ENCODE measurements at regions not wholly inside any gene's neighbourhood (a gene's known extent, or its start where the extent isn't known, plus 50 kb on each side); places are given as distances from the start of the nearest gene placed in this dataset.
"Not testable (repeated sequence)": the region's sequence is repeated elsewhere in the genome, so short reads cannot be mapped to it uniquely, and the experiment has no call there.

- POLR2A ChIA-PET = no interaction called here
These were observed 199.2 kb downstream of the MBL2 start for GRCh38 chr10:52573347-52573746.

DNA sequence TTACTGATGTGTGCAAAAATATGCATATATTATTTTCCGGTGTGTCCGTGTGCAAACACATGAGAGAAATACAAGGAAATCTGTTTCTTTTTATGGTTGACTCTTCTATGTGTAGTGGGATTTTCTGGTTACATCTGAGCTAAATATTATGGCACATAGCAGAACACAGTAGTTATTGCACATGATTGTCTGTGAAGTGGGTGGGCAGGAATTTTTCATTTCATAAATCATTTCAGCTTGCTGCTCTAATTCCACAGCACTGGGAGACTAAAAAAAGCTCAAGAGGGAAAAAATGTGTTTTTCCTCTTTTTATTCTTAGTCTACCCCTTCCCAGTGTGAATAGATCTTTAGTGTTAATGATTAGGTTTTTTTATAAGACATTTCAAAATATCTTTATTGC lies 197.9 kb downstream of the MBL2 start:
- Mint-ChIP-seq H3K9me3 (peaks cover 2% of the 10 kb centered on the region), H3K27ac (no peak overlapping the region), H3K4me1 (ENCODE audit: low read depth) (no peaks in the 10 kb centered on the region), H3K36me3 (no peaks in the 10 kb centered on the region), H3K4me3 (no peak overlapping the region), H3K27me3 (no peaks in the 10 kb centered on the region)
- CTCF ChIA-PET = no interaction called here
- DNase-seq = no peak
- intact Hi-C loops (cut with micrococcal nuclease) = no loop called here
- POLR2A ChIA-PET = no interaction called here

More at GRCh38 chr10:52573347-52573746, 199.2 kb downstream of the MBL2 start:
- Mint-ChIP-seq H3K4me1 (ENCODE audit: low read depth) (no peaks in the 10 kb centered on the region), H3K36me3 (no peaks in the 10 kb centered on the region), H3K9me3 (peaks cover 2% of the 10 kb centered on the region), H3K27me3 (no peaks in the 10 kb centered on the region), H3K4me3 (no peak overlapping the region), H3K27ac (no peak overlapping the region)
- no peak for DNase-seq
- intact Hi-C loops (cut with micrococcal nuclease) = no loop called here
- CTCF ChIA-PET = no interaction called here

- no peaks in the 10 kb centered on the region for H3K27me3 Mint-ChIP-seq
- intact Hi-C loops (cut with micrococcal nuclease) = no loop called here
- H3K27ac Mint-ChIP-seq = no peak overlapping the region
- DNase-seq = no peak
- H3K36me3 Mint-ChIP-seq = no peaks in the 10 kb centered on the region
- ChIA-PET POLR2A (no interaction called here), CTCF (no interaction called here)
- H3K4me1 Mint-ChIP-seq (ENCODE audit: low read depth) = no peaks in the 10 kb centered on the region
- peaks cover 14% of the 10 kb centered on the region for H3K9me3 Mint-ChIP-seq
- H3K4me3 Mint-ChIP-seq = no peak overlapping the region
These were observed 195.5 kb downstream of the MBL2 start for GRCh38 chr10:52577047-52577446.

- POLR2A ChIA-PET = no interaction called here
- DNase-seq = no peak
- intact Hi-C loops (cut with micrococcal nuclease) = no loop called here
- CTCF ChIA-PET = no interaction called here
- H3K4me1 Mint-ChIP-seq (ENCODE audit: low read depth) = no peaks in the 10 kb centered on the region
- no peak overlapping the region for H3K4me3 Mint-ChIP-seq
- H3K36me3 Mint-ChIP-seq = no peaks in the 10 kb centered on the region
- H3K27me3 Mint-ChIP-seq = no peaks in the 10 kb centered on the region
- no peak overlapping the region for H3K27ac Mint-ChIP-seq
- peaks cover 21% of the 10 kb centered on the region for H3K9me3 Mint-ChIP-seq
These were observed 193.6 kb downstream of the MBL2 start for GRCh38 chr10:52578871-52579405.

GRCh38 chr10:52581636-52582035 lies 190.9 kb downstream of the MBL2 start:
- POLR2A ChIA-PET; H3K27ac Mint-ChIP-seq; intact Hi-C loops (cut with micrococcal nuclease); CTCF ChIA-PET; H3K36me3 Mint-ChIP-seq; H3K4me3 Mint-ChIP-seq; DNase-seq; H3K4me1 Mint-ChIP-seq (ENCODE audit: low read depth); H3K27me3 Mint-ChIP-seq: not testable (repeated sequence)
- peaks cover 32% of the 10 kb centered on the region for H3K9me3 Mint-ChIP-seq

DNA sequence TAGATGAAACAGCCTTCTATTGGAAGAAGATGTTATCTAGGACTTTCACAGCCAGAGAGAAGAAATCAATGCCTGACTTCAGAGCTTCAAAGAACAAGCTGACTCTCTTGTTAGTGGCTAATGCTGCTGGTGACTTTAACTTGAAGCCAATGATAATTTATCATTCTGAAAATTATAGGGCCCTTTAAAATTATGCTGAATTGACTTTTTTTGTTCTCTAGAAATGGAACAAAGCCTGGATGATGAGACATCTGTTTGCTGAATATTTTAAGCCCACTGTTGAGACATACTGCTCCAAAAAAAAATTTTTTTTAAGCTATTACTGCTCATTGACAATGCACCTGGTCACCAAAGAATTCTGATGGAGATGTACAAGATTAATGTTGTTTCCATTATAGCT lies 189.2 kb downstream of the MBL2 start:
- Mint-ChIP-seq H3K36me3 (no peaks in the 10 kb centered on the region), H3K4me1 (ENCODE audit: low read depth) (no peaks in the 10 kb centered on the region), H3K27me3 (no peaks in the 10 kb centered on the region), H3K27ac (no peak overlapping the region), H3K4me3 (no peak overlapping the region), H3K9me3 (peaks cover 43% of the 10 kb centered on the region)
- ChIA-PET POLR2A (no interaction called here), CTCF (no interaction called here)
- no peak for DNase-seq
- intact Hi-C loops (cut with micrococcal nuclease) = no loop called here

DNA sequence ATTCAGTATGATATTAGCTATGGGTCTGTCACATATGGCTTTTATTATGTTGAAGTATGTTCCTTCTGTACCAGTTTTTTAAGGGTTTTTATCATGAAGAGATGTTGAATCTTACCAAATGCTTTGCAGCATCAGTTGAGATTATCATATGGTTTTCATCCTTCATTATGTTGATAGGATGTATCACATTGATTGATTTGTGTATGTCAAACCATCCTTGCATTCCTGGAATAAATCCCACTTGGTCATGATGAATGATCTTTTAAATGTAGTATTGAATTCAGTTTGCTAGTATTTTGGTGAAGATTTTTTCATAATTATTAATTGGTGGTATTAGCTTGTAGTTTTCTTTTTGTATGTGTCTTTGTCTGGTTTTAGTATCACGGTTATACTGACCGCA lies 185.9 kb downstream of the MBL2 start:
- DNase-seq = no peak
- intact Hi-C loops (cut with micrococcal nuclease) = no loop called here
- Mint-ChIP-seq H3K36me3 (no peaks in the 10 kb centered on the region), H3K9me3 (peaks cover 43% of the 10 kb centered on the region), H3K4me3 (no peak overlapping the region), H3K27me3 (no peaks in the 10 kb centered on the region), H3K27ac (no peak overlapping the region), H3K4me1 (ENCODE audit: low read depth) (no peaks in the 10 kb centered on the region)
- POLR2A ChIA-PET = no interaction called here
- CTCF ChIA-PET = no interaction called here

DNA sequence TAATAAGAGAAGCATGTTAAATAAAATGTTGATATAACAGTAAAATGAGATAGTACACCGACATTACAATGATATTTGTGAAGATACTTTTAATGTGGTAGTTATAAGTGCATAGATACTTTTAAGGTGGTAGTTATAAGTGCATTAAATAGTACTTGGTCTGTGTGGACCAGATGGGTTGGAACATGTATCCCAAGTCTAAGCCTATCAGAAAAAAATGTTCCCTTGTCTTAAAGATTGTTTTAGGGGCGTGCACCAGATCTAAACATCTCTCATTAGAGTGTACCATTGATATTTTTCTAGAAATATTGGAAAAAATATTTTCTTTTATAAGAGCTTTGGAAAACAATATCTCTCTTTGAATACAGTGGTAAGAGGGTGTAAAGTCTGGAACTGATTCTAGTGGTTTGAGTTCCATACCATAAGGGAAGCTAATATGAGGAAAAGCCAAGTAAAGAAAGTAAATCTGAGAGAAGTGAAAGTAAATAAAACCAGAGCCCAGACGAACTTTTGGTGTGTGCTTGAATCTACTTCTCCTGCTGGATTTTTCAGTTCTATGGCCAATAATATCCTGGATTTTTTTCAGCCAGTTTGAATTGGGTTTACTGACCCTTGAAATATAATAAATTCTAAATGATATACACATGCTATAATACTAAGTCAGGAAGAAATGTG lies 175.3 kb downstream of the MBL2 start:
- ChIA-PET POLR2A (no interaction called here), CTCF (no interaction called here)
- H3K27ac Mint-ChIP-seq = no peak overlapping the region
- H3K4me1 Mint-ChIP-seq (ENCODE audit: low read depth) = no peaks in the 10 kb centered on the region
- no peaks in the 10 kb centered on the region for H3K36me3 Mint-ChIP-seq
- no peaks in the 10 kb centered on the region for H3K27me3 Mint-ChIP-seq
- H3K4me3 Mint-ChIP-seq = no peak overlapping the region
- DNase-seq = no peak
- intact Hi-C loops (cut with micrococcal nuclease) = no loop called here
- peaks cover 2% of the 10 kb centered on the region for H3K9me3 Mint-ChIP-seq

DNA sequence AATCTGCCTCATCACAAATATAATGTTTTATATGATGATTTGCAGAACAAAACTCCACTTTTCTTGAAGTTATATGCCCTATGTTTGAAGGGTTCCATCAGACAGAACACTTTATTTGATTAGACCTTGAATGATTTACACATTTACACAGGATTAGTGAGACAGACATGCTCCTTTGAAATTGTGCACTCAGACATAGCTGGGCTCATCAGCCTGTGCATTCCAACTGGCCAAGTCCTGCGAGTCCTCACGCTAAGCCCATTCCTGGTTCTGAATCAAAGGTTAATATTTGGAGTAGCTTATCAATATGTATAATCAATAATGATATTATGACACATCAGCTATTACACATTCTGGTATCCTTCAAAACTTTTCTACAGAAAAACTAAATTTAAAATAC lies 173.6 kb downstream of the MBL2 start:
- no peak overlapping the region for H3K27ac Mint-ChIP-seq
- DNase-seq = no peak
- H3K4me1 Mint-ChIP-seq (ENCODE audit: low read depth) = no peaks in the 10 kb centered on the region
- H3K4me3 Mint-ChIP-seq = no peak overlapping the region
- peaks cover 2% of the 10 kb centered on the region for H3K9me3 Mint-ChIP-seq
- ChIA-PET CTCF (no interaction called here), POLR2A (no interaction called here)
- H3K27me3 Mint-ChIP-seq = no peaks in the 10 kb centered on the region
- H3K36me3 Mint-ChIP-seq = no peaks in the 10 kb centered on the region
- intact Hi-C loops (cut with micrococcal nuclease) = no loop called here

DNA sequence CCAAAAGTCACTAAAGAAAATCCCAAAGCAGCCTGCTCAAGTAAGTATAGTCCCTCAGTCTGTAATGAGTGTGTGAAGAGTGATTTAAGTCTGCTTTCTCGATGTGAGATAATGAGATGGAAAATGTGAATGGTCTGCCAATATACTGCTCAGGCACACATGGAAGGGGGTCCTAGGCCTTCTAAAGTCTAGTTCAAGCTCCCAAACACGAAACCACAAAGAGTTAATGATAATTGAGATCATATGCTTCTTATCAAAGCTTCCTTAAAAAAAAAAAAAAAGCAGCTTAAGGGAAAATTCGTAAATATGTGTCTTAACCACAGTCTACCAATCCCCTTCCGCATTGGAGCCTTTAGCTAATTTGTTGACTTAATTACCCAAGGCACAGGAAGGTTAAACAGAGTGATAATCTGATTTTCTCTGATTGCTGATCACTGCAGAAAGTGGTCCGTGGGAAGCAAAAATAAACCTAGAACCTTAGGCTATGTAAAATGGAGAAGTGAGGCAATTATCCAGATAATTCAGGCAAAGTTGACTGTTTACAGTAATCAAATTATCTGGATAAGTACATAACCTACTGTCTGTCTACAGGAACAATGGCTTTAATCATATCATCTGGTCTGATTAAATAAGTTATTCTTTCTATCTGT lies 172.9 kb downstream of the MBL2 start:
- no peak for DNase-seq
- intact Hi-C loops (cut with micrococcal nuclease) = no loop called here
- ChIA-PET POLR2A (no interaction called here), CTCF (interaction anchor here (0.6 kb wide), 1 partner anchor 1209 kb away, joined by 3 read pairs; no protein-coding TSS in a partner anchor)
- Mint-ChIP-seq H3K9me3 (peaks cover 2% of the 10 kb centered on the region), H3K36me3 (no peaks in the 10 kb centered on the region), H3K4me1 (ENCODE audit: low read depth) (no peaks in the 10 kb centered on the region), H3K27me3 (no peaks in the 10 kb centered on the region), H3K4me3 (no peak overlapping the region), H3K27ac (no peak overlapping the region)

GRCh38 chr10:52604131-52604530 lies 168.5 kb downstream of the MBL2 start:
- H3K4me1 Mint-ChIP-seq (ENCODE audit: low read depth); H3K36me3 Mint-ChIP-seq; intact Hi-C loops (cut with micrococcal nuclease); DNase-seq; H3K9me3 Mint-ChIP-seq; H3K27me3 Mint-ChIP-seq; CTCF ChIA-PET; H3K27ac Mint-ChIP-seq; POLR2A ChIA-PET; H3K4me3 Mint-ChIP-seq: not testable (repeated sequence)

GRCh38 chr10:52609071-52609470 lies 163.5 kb downstream of the MBL2 start:
- peaks cover 7% of the 10 kb centered on the region for H3K9me3 Mint-ChIP-seq
- no peaks in the 10 kb centered on the region for H3K27me3 Mint-ChIP-seq
- CTCF ChIA-PET = no interaction called here
- intact Hi-C loops (cut with micrococcal nuclease) = no loop called here
- H3K4me3 Mint-ChIP-seq = no peak overlapping the region
- POLR2A ChIA-PET = no interaction called here
- DNase-seq = no peak
- H3K4me1 Mint-ChIP-seq (ENCODE audit: low read depth) = no peaks in the 10 kb centered on the region
- H3K27ac Mint-ChIP-seq = no peak overlapping the region
- no peaks in the 10 kb centered on the region for H3K36me3 Mint-ChIP-seq

DNA sequence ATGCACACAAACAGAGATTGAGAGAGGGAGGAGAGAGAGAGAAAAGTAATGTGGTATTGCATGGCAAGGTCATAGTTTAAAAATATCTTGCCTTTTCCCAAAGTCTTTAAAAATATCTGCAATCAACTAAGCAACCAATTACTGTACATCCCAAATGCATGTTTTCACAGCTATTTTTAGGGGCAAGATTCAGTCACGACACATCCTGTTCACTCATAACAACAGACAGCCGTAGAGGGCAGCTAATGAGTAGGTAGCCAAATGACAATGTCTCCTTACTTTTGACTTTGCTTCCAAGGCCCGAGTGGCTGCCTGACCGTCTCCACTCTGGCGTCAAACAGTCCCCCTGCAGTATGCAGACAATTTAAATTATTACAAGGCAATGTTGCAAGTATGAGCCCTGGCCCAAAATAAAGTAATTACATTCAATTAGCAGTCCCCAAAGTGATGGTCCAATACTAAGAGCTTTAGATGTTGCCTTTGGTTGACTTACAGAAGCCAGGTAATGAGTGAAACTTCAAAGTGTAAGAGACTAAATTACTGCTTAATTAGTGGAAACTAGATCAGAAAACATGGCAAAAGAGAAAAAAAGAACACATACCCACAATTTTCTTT lies 162.9 kb downstream of the MBL2 start:
- Mint-ChIP-seq H3K27ac (no peak overlapping the region), H3K36me3 (no peaks in the 10 kb centered on the region), H3K9me3 (peaks cover 7% of the 10 kb centered on the region), H3K4me1 (ENCODE audit: low read depth) (no peaks in the 10 kb centered on the region), H3K4me3 (no peak overlapping the region), H3K27me3 (no peaks in the 10 kb centered on the region)
- DNase-seq = no peak
- ChIA-PET POLR2A (no interaction called here), CTCF (no interaction called here)
- intact Hi-C loops (cut with micrococcal nuclease) = no loop called here

Measured in activated CD4-positive, alpha-beta memory T cell treated with anti-CD3 and anti-CD28 coated beads for 36 hours (primary cell).